Left ventricle myocardium inferior (tissue), 1 donor: ENCODE measurements at regions not wholly inside any gene's neighbourhood (a gene's known extent, or its start where the extent isn't known, plus 50 kb on each side); places are given as distances from the start of the nearest gene placed in this dataset.

Experiments used
- DNase-seq: peaks from one replicate; pipeline ENCODE4 v3.0.0-alpha.2; 2020
- H3K27ac ChIP-seq: fragments of 200-600 bp; replicated peaks from 2 replicates; pipeline ENCODE4 v1.8.0; 2021
- H3K27me3 ChIP-seq: fragments of 200-600 bp; 2 replicates; pipeline ENCODE4 v1.8.0; 2021; ENCODE audit warnings: low read depth
- H3K36me3 ChIP-seq: fragments of 200-600 bp; 2 replicates; pipeline ENCODE4 v1.8.0; 2021
- H3K4me1 ChIP-seq: fragments of 200-600 bp; 2 replicates; pipeline ENCODE4 v1.8.0; 2021
- H3K4me3 ChIP-seq: fragments of 200-600 bp; 2 replicates; pipeline ENCODE4 v1.8.0; 2021; ENCODE audit warnings: mild to moderate bottlenecking, moderate library complexity
- H3K9me3 ChIP-seq: fragments of 200-600 bp; replicated peaks from 2 replicates; pipeline ENCODE4 v1.8.0; 2021
- intact Hi-C: fragments of 100-400 bp; cut with micrococcal nuclease; formaldehyde crosslinking; loops from one replicate; pipeline ENCODE4 v1.11.0; 2022
- TF ChIP-seq, protein P1 (sequence below): fragments of 200-600 bp; IDR thresholded peaks from 2 replicates; pipeline ENCODE4 v1.8.0; 2021; ENCODE audit warnings: antibody characterized with exemption, mild to moderate bottlenecking, borderline replicate concordance
- donor health status: DM: no; HTN: yes; CAD: no; lungs with severe emphysema.

DNA sequence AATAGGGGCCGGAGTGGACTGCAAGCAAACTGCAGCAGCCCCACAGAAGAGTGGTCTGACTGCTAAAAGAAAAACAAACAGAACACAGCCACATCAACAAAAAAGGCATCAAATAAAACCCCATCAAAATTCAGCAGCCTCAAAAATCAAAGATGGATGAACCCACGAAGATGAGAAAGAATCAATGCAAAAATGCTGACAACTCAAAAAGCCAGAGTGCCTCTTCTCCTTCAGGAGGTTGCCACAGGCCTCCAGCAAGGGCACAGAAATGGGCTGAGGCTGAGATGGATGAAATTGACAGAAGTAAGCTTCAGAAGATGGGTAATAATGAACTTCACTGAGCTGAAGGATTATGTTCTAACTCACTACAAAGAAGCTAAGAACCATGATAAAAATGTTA lies 388.6 kb downstream of the PABPC4L start:
- Histone ChIP-seq H3K27ac (no peak overlapping the region), H3K36me3 (no peaks in the 10 kb centered on the region), H3K4me3 (no peak overlapping the region), H3K27me3 (no peaks in the 10 kb centered on the region), H3K4me1 (no peaks in the 10 kb centered on the region), H3K9me3 (peaks cover 52% of the 10 kb centered on the region)
- TF ChIP-seq, protein P1, sequence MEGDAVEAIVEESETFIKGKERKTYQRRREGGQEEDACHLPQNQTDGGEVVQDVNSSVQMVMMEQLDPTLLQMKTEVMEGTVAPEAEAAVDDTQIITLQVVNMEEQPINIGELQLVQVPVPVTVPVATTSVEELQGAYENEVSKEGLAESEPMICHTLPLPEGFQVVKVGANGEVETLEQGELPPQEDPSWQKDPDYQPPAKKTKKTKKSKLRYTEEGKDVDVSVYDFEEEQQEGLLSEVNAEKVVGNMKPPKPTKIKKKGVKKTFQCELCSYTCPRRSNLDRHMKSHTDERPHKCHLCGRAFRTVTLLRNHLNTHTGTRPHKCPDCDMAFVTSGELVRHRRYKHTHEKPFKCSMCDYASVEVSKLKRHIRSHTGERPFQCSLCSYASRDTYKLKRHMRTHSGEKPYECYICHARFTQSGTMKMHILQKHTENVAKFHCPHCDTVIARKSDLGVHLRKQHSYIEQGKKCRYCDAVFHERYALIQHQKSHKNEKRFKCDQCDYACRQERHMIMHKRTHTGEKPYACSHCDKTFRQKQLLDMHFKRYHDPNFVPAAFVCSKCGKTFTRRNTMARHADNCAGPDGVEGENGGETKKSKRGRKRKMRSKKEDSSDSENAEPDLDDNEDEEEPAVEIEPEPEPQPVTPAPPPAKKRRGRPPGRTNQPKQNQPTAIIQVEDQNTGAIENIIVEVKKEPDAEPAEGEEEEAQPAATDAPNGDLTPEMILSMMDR, result no peak
- no peak for DNase-seq
- intact Hi-C loops, result no loop called here

DNA sequence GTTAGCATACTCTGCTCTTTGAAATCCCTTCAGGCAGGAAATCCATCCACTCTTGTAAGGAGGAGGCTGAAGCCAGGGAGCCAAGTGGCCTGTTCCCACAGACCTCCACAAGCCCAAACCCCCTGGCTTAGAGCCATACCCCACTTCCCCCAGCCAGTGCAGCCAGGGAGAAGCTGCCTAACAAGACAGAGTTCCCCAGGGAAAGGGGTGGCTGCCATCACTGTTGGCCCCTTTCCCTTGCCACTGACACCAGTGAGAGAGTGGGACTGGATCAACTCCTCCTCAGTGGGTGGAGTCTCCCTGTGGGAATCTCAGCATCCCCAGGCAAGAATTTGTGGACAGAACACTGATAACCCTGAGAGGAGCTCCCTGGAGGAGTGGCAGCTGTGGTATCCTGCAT lies 389.4 kb downstream of the PABPC4L start:
- H3K4me1 ChIP-seq, result no peaks in the 10 kb centered on the region
- intact Hi-C loops, result no loop called here
- no peaks in the 10 kb centered on the region for H3K27me3 ChIP-seq
- TF ChIP-seq, protein P1, result no peak
- H3K27ac ChIP-seq, result no peak overlapping the region
- no peak for DNase-seq
- peaks cover 45% of the 10 kb centered on the region for H3K9me3 ChIP-seq
- no peaks in the 10 kb centered on the region for H3K36me3 ChIP-seq
- no peak overlapping the region for H3K4me3 ChIP-seq

DNA sequence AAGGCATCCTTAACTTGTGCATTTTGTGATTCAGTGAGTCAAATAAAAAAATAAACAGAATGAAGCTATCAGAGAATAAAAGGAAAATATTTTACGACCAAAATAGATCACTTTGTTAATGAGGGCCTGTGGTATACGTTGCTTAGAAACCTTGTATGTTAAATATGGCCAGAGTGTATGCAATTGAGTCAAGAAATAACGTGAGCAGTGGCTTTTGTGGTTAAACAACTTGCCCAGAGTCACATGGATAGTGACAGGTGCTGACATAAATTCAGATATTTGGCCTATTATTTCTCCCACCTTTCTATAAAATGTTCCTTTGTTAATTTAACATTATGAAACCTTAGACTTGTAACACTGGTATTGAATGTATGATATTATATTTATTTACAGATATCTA lies 393.4 kb downstream of the PABPC4L start:
- TF ChIP-seq, protein P1, result no peak
- intact Hi-C loops, result no loop called here
- H3K4me1 ChIP-seq, result no peaks in the 10 kb centered on the region
- H3K9me3 ChIP-seq, result peaks cover 4% of the 10 kb centered on the region
- H3K27me3 ChIP-seq, result no peaks in the 10 kb centered on the region
- no peak overlapping the region for H3K27ac ChIP-seq
- no peaks in the 10 kb centered on the region for H3K36me3 ChIP-seq
- no peak overlapping the region for H3K4me3 ChIP-seq
- no peak for DNase-seq

DNA sequence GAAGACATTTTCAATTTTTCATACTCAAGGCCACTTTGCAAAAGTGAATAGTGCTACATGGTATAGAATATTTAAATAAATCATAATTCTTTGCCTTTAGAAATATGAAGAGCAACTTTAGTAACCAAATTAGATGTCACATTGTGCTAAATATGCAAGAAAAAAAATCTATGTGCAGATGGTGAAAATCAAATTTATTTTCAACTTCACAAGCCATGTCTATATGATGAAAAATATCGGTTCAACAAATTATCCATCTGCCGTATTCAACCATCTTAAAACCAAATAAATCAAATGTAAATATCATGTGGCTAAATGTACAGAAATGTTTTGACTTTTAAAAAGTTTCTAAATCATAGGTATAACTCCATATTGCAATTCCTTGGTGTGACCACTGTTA lies 398.2 kb downstream of the PABPC4L start:
- TF ChIP-seq, protein P1, result no peak
- Histone ChIP-seq H3K27ac (no peak overlapping the region), H3K4me1 (no peaks in the 10 kb centered on the region), H3K27me3 (no peaks in the 10 kb centered on the region), H3K9me3 (no peaks in the 10 kb centered on the region), H3K36me3 (no peaks in the 10 kb centered on the region), H3K4me3 (no peak overlapping the region)
- intact Hi-C loops, result no loop called here
- DNase-seq, result no peak

DNA sequence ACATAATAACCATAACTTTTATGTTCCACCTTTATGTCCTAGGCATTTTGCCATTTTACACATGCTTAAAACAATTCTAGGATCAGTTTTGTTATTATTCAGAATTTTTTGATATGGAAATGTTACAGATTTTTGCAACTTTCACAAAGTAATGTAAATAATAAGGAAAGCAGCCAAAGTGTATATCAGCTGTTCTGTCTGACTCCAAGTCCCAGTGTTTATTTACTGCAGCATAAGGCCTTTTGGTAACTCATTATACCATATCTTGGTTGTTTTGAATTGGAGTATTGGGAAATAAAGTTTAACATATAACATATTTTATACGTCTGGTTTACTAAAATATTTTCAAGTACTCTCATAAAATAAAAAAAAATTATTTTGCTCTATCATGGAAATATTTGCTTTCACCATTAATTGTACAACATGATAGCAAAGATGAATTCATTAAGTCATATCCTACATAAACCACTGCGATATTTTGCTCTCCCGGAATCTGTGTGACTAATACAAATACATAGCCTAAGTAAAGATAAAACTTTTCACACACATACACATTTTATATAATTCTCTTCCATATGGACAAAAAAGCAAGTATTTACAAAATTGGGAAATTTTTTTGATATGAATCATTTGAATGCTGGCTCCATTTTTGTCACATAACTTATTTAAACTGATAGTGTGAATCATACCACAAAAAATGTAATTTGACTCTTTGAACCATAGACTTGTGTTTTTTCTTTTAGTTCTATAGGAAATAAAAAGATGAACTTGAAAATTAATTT lies 399.0 kb downstream of the PABPC4L start:
- Histone ChIP-seq H3K9me3 (no peaks in the 10 kb centered on the region), H3K27me3 (no peaks in the 10 kb centered on the region), H3K4me1 (no peaks in the 10 kb centered on the region), H3K36me3 (no peaks in the 10 kb centered on the region), H3K27ac (no peak overlapping the region), H3K4me3 (no peak overlapping the region)
- TF ChIP-seq, protein P1, result no peak
- DNase-seq, result no peak
- intact Hi-C loops, result no loop called here
